ENCODE measurements at regions not wholly inside any gene's neighbourhood (a gene's known extent, or its start where the extent isn't known, plus 50 kb on each side); places are given as distances from the start of the nearest gene placed in this dataset.
A peak's percentile ranks its signal among the peaks of the same experiment; 100 is the strongest.

GRCh38 chr7:27395626-27396025 lies 153.0 kb downstream of the EVX1 start:
- Histone ChIP-seq H3K27me3 (no peaks in the 10 kb centered on the region), H4K20me1 (no peaks in the 10 kb centered on the region), H3K4me3 (no peak overlapping the region), H3K9me3 (replicated peaks in 1 of 11) (peaks cover 0 to 13% (median 0%) of the 10 kb centered on the region in 11 experiments; a peak in 6 of 22 replicates), H3K36me3 (no peaks in the 10 kb centered on the region), H3K27ac (no peak overlapping the region), H3K4me1 (peaks cover 16 to 22% (median 18%) of the 10 kb centered on the region in 10 experiments), H3K9ac (no peak overlapping the region), H3K4me2 (no peak overlapping the region)
- TF ChIP-seq Cebpa-rat (IDR thresholded peaks at IDR 0.05) = no peak

DNA sequence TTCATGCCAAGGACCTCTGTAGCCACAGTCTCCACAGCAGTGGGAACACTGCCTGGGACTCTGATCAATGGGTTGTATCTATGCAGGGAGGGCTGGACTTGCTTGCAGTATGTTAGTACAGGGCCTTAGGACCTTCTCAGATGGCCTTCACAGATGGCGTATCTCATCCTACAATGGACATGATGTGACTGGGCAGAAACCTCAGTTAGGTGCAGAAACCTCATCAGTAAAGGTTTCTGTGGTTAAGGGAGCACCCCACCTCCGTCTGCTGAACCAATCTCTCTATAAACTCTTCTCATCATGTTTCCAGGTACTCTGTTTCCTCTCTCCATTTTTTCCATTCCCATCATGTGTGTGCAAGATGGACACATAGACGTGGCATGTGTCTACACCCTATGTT lies 154.9 kb downstream of the EVX1 start:
- Histone ChIP-seq H3K27ac (no peak overlapping the region), H3K4me2 (no peak overlapping the region), H3K9me3 (replicated peaks in 1 of 11) (peaks cover 0 to 19% (median 3%) of the 10 kb centered on the region in 11 experiments; a peak in 8 of 22 replicates), H3K4me1 (peaks cover 16 to 22% (median 18%) of the 10 kb centered on the region in 10 experiments), H3K36me3 (no peaks in the 10 kb centered on the region), H3K9ac (no peak overlapping the region), H3K27me3 (no peaks in the 10 kb centered on the region), H4K20me1 (no peaks in the 10 kb centered on the region), H3K4me3 (no peak overlapping the region)
- TF ChIP-seq Cebpa-rat (IDR thresholded peaks at IDR 0.05) = no peak

DNA sequence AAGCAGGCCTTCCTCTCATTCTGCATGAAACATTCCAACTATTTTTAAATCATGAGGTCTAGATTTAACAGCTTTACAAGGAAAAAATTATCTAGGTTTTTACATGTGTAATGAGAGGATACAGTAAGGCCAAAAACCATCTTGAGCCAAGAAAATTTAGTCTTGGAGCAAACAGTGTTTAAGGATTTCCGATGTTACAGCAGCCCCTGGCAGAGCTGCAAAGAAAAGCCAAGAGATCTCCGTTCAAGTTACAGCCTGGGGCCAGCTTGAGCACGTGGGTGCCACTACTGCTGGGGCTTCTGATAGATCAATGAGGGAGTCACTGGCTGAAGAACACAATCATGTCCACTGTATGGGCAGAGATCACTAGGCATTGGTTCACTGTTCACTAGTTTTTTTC lies 156.2 kb downstream of the EVX1 start:
- no peaks in the 10 kb centered on the region for H4K20me1 ChIP-seq
- no peak for TF ChIP-seq Cebpa-rat (IDR thresholded peaks at IDR 0.05)

DNA sequence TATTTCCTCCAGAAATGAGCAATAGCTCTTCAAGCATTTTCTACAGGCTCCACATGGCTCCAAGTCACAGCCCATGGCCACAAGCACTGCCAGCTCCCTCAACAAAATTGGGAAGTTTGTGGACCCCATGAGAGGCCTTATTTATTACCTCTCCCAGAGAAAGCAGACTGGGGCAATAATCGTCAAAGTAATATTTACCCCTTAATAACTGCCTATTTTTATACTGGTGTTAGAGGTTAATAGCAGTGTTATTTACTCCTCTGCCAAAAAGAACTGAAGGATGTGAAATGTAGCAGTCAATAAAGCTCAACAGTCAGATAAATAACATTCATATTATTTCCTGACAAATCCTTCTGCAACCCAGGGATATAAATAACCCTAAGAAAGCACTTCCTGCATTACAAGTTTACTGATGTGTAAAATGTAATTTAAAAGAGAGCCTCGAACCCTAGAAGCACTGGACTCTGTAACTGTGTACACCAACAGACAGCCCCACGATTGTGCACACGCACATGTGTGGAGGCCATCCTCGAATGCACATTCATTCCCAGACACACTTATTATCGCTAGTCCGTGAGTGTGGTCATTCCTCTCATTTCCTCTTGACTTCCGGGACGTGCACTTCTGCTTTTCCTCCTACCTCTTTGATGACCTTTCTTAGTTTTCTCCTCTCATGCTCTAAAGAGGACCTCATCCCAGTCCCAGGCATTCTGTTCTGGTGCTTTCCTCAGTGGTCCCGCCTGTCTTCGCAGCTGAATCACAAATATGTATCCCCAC lies 157.4 kb downstream of the EVX1 start:
- H3K27me3 ChIP-seq = no peaks in the 10 kb centered on the region
- H3K36me3 ChIP-seq = no peaks in the 10 kb centered on the region
- peaks cover 0 to 6% (median 0%) of the 10 kb centered on the region in 11 experiments; a peak in 2 of 22 replicates for H3K9me3 ChIP-seq (replicated peaks in 1 of 11)
- no peaks in the 10 kb centered on the region for H4K20me1 ChIP-seq
- H3K4me3 ChIP-seq = no peak overlapping the region
- peak overlapping the region in 2 of 11 experiments; percentile 4 to 11; a peak in 1 of 22 replicates for H3K27ac ChIP-seq
- TF ChIP-seq Cebpa-rat (IDR thresholded peaks at IDR 0.05) = no peak
- peaks cover 16 to 41% (median 18%) of the 10 kb centered on the region in 10 experiments for H3K4me1 ChIP-seq
- H3K4me2 ChIP-seq = peak overlapping the region; percentile 65 to 80 (median 76)
- H3K9ac ChIP-seq = no peak overlapping the region

More for the DNA sequence above, 156.2 kb downstream of the EVX1 start:
- Histone ChIP-seq H3K27ac (no peak overlapping the region), H3K36me3 (no peaks in the 10 kb centered on the region), H3K9ac (no peak overlapping the region), H3K27me3 (no peaks in the 10 kb centered on the region), H3K9me3 (replicated peaks in 1 of 11) (peaks cover 0 to 12% (median 3%) of the 10 kb centered on the region in 11 experiments; a peak in 7 of 22 replicates), H3K4me2 (peak overlapping the region; percentile 65 to 80 (median 76); a peak in 14 of 22 replicates), H3K4me3 (no peak overlapping the region), H3K4me1 (peaks cover 16 to 30% (median 18%) of the 10 kb centered on the region in 10 experiments)

DNA sequence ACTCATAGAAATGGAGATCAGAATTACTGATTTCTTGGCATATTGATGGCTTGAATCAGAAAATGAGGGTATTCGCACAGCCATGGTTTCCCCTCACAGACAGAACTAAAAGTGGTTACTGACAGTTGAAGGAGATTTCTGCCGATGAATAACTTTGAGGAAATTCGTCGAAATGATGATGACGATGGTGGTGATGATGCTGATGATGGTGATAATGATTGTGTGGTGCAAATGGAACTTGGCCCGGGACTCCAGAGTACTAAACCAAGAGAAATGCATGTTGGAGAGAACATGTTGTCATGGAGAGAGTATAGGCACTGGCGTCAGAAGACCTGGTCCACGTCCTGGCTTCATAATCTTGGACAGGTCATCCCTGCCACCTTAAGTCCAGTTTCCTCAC lies 163.2 kb downstream of the EVX1 start:
- H3K4me3 ChIP-seq = no peak overlapping the region
- no peak for TF ChIP-seq Cebpa-rat (IDR thresholded peaks at IDR 0.05)
- H3K4me2 ChIP-seq = peak overlapping the region in 3 of 11 experiments; percentile 20 to 44 (median 25); a peak in 5 of 22 replicates
- H3K36me3 ChIP-seq = no peaks in the 10 kb centered on the region
- H4K20me1 ChIP-seq = no peaks in the 10 kb centered on the region
- no peak overlapping the region for H3K9ac ChIP-seq
- no peaks in the 10 kb centered on the region for H3K27me3 ChIP-seq
- H3K27ac ChIP-seq = no peak overlapping the region
- peaks cover 0 to 64% (median 4%) of the 10 kb centered on the region in 10 experiments; a peak in 10 of 20 replicates for H3K4me1 ChIP-seq
- H3K9me3 ChIP-seq (replicated peaks in 1 of 11) = peaks cover 0 to 6% (median 0%) of the 10 kb centered on the region in 11 experiments; a peak in 2 of 22 replicates

DNA sequence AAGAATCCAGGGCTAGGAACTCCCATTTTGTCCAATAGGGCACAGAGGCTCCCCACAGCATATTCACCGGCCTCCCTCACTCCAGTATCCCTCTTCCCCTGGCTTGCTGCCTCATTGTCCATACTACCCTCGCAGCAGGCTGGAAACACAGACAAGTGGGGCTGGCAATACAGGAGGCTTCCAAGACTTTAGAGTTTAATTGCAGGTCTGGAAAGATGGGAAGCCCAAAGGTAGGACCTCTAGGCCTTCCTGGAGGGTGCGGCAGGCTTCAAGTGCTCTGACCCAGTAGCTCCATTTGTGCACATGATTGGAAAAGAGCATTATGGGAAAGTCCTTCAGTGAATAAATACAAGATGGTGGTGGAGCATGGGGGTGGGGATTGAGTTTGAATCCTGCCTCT lies 166.7 kb downstream of the EVX1 start:
- H4K20me1 ChIP-seq = no peaks in the 10 kb centered on the region
- H3K9me3 ChIP-seq (replicated peaks in 1 of 11) = no peaks in the 10 kb centered on the region
- peak overlapping the region in 1 of 11 experiments; percentile 20; a peak in 1 of 22 replicates for H3K27ac ChIP-seq
- no peaks in the 10 kb centered on the region for H3K36me3 ChIP-seq
- no peaks in the 10 kb centered on the region for H3K27me3 ChIP-seq
- TF ChIP-seq Cebpa-rat (IDR thresholded peaks at IDR 0.05) = no peak
- no peak overlapping the region for H3K9ac ChIP-seq
- H3K4me1 ChIP-seq = peaks cover 0 to 51% (median 4%) of the 10 kb centered on the region in 10 experiments; a peak in 10 of 20 replicates
- no peak overlapping the region for H3K4me3 ChIP-seq
- H3K4me2 ChIP-seq = peak overlapping the region in 5 of 11 experiments; percentile 20 to 69 (median 56); a peak in 9 of 22 replicates

- Histone ChIP-seq H4K20me1 (no peaks in the 10 kb centered on the region), H3K4me1 (peaks cover 0 to 46% (median 4%) of the 10 kb centered on the region in 10 experiments; a peak in 10 of 20 replicates), H3K27ac (peak overlapping the region in 1 of 11 experiments; percentile 20; a peak in 1 of 22 replicates), H3K4me3 (no peak overlapping the region), H3K9me3 (replicated peaks in 1 of 11) (no peaks in the 10 kb centered on the region), H3K9ac (no peak overlapping the region), H3K36me3 (no peaks in the 10 kb centered on the region), H3K27me3 (no peaks in the 10 kb centered on the region), H3K4me2 (peak overlapping the region in 5 of 11 experiments; percentile 20 to 69 (median 56); a peak in 10 of 22 replicates)
- no peak for TF ChIP-seq Cebpa-rat (IDR thresholded peaks at IDR 0.05)
These were observed 167.2 kb downstream of the EVX1 start for GRCh38 chr7:27409776-27410175.

GRCh38 chr7:27410812-27411544 lies 168.4 kb downstream of the EVX1 start:
- no peaks in the 10 kb centered on the region for H3K27me3 ChIP-seq
- H3K9ac ChIP-seq = no peak overlapping the region
- no peaks in the 10 kb centered on the region for H3K36me3 ChIP-seq
- H3K4me3 ChIP-seq = no peak overlapping the region
- no peaks in the 10 kb centered on the region for H3K9me3 ChIP-seq (replicated peaks in 1 of 11)
- TF ChIP-seq Cebpa-rat (IDR thresholded peaks at IDR 0.05) = no peak
- no peak overlapping the region for H3K27ac ChIP-seq
- H4K20me1 ChIP-seq = no peaks in the 10 kb centered on the region
- peaks cover 0 to 38% (median 4%) of the 10 kb centered on the region in 10 experiments; a peak in 10 of 20 replicates for H3K4me1 ChIP-seq
- no peak overlapping the region for H3K4me2 ChIP-seq

GRCh38 chr7:27412164-27412563 lies 169.6 kb downstream of the EVX1 start:
- TF ChIP-seq Cebpa-rat (IDR thresholded peaks at IDR 0.05) = no peak
- peaks cover 0 to 27% (median 4%) of the 10 kb centered on the region in 10 experiments; a peak in 10 of 20 replicates for H3K4me1 ChIP-seq
- H3K27ac ChIP-seq = no peak overlapping the region
- H3K4me3 ChIP-seq = no peak overlapping the region
- no peak overlapping the region for H3K4me2 ChIP-seq
- no peaks in the 10 kb centered on the region for H4K20me1 ChIP-seq
- no peaks in the 10 kb centered on the region for H3K36me3 ChIP-seq
- H3K9me3 ChIP-seq (replicated peaks in 1 of 11) = no peaks in the 10 kb centered on the region; a peak in 1 of 22 replicates
- no peak overlapping the region for H3K9ac ChIP-seq
- H3K27me3 ChIP-seq = no peaks in the 10 kb centered on the region

Measured in BLaER1 treated with 17β-estradiol and CSF1 and Interleukin-3, amounts not matched to agents 10 nM and 100 nM (cell line).